Posterior vena cava (tissue), 2 donors: ENCODE measurements at regions not wholly inside any gene's neighbourhood (a gene's known extent, or its start where the extent isn't known, plus 50 kb on each side); places are given as distances from the start of the nearest gene placed in this dataset.

Experiments
- DNase-seq: peaks from one replicate; pipeline ENCODE4 v3.0.0-alpha.2; 2020; ENCODE audit warnings: low spot score
- intact Hi-C, 2 donors: fragments of 100-400 bp; cut with DNase I; formaldehyde crosslinking; loops; one replicate each; pipeline versions ENCODE4 v1.14.1 to v1.14.2; 2022 to 2023
- donor health status: DM: yes; HTN: yes; CAD: no.
- donor health status: DM: yes; HTN: yes; CAD: no.

DNA sequence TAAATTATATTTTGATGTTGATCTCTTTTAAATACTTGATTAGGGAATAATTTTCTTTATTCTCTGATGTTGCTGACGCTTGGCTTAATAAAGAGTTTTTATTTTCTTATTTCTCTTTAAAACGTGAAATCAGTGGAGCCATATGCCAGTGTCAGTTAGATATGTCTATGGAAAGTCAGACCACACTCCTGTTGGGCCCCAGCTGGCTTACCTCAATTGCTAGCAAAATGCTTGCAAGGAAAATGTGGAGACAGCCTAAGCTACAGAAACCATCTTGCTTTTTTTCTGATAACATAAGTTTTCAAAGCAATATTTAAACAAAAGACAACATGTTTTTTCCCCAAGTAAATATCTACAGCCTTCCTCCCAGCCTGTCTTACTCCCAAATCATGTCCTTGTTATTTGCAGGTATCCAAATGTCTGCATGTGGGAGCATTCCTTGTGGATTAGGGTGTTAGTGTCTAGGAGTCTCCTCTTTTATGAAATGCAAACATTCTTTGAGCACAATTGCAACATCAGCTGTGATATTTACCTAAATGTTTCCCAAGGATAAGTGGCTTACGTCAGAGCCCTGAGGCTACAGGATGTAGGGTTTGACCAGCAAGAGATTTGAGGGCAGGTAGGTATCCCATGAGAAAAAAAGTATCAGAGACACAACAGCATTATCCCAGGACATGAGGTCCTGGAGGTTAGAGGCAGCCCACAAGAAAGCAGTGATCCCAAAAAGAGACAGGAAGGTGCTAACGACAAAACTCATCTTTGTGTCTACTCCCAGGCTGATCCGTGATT lies 117.2 kb upstream of the KCNJ15 start:
- intact Hi-C loops: no loop called here
- no peak for DNase-seq

DNA sequence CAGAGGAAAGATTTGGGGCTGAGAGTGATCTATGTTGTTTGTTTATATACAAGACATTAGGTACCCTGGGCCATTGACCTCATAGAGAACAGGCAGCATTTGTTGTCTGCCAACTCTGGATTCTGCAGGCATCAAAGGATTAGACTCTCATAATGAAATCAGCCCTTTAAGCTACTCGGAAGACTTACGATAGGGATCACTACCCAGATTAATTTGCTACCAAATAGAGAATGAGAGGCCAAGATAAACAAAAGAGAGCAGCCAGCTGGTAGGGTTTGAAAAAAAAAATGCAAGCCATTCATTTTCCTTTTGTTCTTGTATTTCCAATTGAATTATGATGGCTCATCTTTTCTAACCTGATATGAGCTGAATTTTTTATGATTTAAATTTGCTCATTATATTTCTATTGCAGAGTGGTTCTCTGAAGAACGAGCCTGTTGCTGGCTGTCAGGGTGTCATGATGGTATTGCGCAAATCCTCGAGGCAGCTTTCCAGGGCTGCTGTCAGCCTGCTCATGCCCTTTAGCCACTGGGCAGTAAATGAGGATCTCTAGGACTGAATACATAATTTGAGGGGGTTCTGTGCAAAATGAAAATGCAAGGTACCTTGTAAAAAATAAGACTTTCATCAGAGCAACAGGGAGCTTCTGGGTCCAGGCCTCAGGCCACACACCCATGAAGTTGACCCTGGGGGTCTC lies 116.4 kb upstream of the KCNJ15 start:
- peak; percentile 85 for DNase-seq
- intact Hi-C loops: no loop called here

DNA sequence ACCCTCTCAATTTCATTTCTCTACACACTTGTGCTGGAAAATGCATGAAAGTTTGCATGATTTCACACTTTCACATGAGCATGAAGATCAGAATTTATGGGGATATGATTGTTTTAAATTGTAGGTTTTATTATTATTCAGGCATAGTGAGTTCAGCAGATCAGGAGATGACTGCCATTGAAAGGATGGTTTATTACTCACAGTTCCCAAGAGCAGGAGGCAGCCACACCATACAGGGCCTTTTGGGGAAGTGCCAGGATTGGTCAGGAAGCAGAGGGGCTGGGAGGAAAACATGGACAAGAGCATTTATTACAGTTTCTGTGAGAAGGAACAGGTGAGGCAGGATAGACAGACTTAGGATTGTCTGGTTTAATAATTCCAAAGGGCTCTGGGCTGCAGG lies 114.6 kb upstream of the KCNJ15 start:
- intact Hi-C loops: no loop called here
- no peak for DNase-seq

DNA sequence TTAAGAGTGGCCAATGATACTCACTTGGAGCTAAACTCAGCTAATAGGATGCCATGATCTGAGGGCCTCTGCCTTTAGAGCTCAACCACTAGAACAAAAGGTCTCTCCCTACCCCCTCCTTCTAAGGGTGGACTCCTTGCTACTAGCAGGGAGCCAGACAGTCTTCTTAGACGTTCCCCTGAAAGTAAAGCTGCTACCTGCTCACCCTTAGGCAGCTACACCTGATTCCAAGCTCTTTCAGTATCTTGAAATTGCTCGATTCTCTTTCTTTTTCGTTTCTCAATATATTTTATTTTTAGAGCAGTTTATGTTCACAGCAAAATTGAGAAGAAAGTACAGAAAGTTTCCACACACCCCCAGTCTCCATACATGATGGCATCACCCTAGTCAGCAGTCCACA lies 112.6 kb upstream of the KCNJ15 start:
- intact Hi-C loops: no loop called here
- DNase-seq: no peak

DNA sequence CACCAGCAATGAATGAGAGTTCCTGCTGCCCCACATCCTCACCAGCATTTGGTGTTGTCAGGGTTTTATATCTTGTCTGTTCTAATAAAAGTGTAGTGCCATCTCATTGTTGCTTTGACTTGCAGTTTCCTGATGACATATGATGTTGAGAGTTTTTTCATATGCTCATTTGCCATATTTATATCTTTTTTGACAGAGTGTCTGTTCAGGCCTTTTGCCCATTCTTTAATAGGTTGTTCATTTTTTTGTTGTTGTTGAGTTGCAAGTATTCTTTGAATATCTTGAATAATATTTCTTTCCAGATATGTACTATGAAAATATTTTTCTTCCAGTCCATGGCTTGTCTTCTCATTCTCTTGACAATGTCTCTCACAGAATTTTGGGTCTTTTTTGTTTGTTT lies 111.7 kb upstream of the KCNJ15 start:
- no peak for DNase-seq
- intact Hi-C loops: no loop called here

DNA sequence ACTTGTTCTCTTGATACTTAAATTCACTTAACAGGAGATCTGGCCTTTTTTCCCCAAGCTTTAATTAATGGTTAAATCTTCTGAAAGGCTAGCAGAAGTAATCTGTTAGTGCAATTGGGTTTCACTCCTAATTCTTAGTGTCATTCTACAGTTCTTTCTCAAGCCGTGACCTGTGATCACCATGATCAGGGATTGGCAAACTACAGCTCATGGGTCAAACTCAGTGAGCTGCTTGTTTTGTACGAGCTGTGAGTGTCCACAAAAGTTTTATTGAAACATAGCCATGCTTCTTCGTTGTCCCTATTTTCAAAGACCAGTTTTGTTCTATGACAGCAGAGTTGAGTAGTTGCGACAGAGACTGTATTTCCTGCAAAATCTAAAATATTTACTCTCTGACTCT lies 109.4 kb upstream of the KCNJ15 start:
- intact Hi-C loops: no loop called here
- no peak for DNase-seq

DNA sequence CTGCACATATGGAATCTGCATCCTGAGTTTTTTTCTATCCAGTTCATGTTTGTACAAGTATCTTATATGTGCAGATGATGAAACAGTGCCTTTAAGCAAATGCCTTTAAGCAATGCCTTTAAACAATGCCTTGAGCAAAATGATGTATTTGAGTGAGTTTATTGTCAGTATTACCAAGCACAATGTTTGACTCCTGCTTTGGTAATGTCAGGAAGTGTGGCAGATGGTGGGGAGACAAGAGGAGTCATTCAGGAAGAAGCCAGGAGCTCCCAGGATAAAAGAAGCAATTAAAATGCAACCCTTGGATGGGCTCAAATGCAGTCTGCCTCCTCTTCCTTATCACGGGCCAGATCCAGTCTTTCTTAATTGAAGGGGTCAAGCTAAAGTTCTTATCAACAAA lies 108.7 kb upstream of the KCNJ15 start:
- no peak for DNase-seq
- intact Hi-C loops: no loop called here

DNA sequence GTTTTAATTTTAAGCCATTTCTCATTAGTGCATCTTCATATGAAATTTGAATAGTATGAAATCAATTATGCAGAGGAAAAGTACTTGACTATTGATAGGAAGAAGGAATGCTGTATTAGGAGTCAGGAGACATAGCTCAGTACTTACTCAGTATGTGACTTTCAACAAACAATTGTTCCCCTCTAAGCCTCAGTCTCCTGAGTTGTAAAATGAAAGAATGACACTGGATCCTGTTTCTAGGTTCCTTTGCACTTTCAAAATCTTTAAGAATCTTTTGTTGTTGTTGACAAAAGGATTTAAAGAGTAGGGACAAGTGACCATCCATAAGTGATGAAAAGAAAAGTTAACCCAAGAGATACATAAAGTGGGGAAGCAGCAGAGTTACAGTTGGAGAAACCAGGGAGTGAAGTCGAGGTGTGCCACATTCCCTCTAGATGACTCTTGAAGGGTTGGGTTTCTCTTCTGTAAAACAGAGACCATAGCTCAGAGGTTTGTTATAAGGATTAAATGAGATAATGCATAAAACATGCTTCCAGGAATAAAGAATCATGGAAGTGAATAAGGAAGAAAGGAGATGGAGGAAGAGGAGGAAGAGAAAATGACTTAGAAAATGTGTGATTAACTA lies 105.7 kb upstream of the KCNJ15 start:
- DNase-seq: no peak
- intact Hi-C loops: no loop called here

DNA sequence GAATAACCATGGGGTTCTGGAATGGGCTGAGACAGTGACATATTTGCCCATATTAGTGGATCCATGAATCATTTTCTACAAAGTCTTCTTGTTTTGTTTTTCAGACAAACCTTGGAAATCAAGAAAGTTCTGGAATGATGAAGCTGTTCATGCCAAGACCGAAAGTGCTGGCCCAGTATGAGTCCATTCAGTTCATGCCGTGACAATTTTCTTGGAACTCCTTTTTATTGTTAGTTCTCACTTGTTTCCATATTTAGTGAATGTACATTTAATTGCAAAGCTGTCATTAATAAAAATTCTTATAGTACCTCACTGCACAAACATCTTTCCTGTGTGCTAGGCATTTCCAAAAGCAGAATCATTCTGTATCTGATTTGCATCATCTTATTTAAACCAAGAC lies 100.6 kb upstream of the KCNJ15 start:
- intact Hi-C loops: no loop called here
- DNase-seq: no peak

DNA sequence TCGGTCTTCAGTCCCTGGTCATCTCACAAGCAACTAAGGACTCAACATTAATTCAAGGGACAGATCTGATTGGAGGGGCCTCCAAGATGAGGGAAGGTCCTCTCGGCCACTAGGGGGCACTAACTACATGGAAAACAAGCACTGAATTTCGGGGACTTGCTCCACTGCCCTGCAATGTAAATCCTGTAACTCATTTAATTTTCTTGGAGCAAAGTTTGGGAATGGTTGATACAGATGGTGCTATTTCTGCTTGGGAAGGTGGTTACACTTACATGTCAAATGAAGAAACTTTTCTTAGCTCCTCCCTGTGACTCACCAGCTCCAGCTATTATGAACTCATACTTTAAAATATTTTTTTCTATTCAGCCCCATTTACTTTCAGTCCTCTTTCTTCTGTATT lies 97.4 kb upstream of the KCNJ15 start:
- intact Hi-C loops: no loop called here

DNA sequence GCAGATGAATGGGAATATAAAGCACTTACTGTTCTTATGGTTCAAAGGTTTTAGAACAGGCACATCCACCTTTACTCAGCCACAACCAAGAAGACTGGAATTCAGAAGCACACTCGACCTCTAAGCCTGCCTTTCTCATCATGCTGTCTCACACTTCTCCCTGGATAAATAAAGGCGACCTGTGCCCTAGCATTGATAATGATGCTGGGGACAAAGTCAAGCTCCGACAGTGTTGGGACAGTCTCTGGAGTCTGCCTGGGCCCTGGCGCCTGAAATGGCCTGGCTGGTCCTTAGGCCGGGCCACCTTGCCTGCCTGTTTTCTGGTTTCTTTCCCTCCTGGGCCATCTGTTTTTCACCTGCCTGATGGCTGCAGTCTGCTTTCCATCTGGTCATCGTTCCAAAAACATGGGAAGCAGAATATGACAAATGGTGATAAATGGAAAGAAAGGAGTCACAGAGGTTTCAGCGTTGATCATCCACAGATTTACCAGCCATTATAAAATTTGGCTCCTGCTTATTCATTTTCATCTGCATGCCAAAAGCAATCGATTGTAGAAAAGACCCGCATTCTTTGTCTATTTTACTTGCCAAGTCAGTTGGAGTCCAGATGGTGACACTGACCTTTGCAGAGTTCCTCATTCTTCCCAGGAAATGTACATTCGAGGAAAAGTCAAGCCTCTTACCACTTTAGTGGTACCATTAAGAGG lies 91.2 kb upstream of the KCNJ15 start:
- intact Hi-C loops: loop anchor here (5.0 to 10.0 kb wide), 2 partner anchors 189 to 827 kb away; no protein-coding TSS in a partner anchor
- DNase-seq: no peak

More for the DNA sequence above, 97.4 kb upstream of the KCNJ15 start:
- no peak for DNase-seq

DNA sequence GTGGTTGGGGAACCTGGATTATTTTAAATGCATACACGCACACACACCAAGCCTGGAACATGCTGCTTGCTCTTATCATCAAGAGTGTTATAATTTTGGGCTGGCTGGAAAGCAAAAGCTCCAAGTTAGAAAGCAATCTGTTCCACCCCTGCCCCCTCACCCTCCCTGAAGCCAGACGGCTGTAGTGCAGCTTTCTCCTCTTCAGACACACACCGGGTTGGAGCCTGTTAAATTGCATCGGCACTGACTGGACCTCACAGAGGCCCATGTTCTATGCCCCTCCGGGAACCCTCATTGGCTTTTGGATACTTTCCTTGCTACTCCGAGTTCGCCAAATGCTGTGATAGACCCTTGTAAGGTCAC lies 90.6 kb upstream of the KCNJ15 start:
- intact Hi-C loops: loop anchor here (5.0 to 10.0 kb wide), 2 partner anchors 189 to 826 kb away; no protein-coding TSS in a partner anchor
- DNase-seq: no peak

DNA sequence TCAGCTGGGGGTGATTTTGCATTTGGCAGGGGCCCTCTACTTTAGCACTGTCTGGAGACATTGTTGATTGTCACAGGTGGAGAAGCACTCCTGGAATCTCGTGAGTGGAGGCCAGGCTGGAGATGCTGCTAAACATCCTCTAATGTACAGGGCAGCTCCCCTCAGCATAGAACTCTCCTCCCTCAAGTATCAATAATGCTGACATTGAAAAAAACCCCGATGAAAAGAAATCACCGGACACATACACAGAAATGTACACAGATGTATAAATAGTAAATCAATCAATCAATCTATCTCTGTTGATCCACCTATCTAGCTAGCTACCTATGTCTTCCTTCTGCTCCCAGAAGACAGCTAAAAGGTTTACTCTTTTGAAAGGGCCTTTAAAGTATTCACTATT lies 89.4 kb upstream of the KCNJ15 start:
- intact Hi-C loops: loop anchor here (5.0 to 10.0 kb wide), 2 partner anchors 187 to 825 kb away; no protein-coding TSS in a partner anchor
- no peak for DNase-seq

DNA sequence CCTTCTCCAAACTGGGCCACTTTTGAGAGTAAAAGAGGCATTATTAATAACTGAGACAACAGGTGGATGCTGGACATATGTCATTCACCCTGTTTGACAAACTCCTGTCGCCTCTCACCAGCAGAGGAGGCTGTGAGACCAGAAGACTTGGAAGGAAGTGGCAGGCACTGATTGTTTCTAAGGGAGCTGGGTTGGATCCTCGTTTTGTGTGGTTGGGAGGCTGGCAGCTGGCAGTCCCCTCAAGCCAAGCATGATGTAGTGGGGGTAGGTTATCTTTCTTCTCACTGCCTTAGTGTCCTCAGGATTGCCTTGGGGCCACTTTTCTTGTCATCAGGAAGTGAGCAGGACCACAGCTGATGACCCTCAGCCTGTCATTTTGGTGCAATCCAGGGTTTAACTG lies 86.5 kb upstream of the KCNJ15 start:
- intact Hi-C loops: no loop called here
- no peak for DNase-seq

DNA sequence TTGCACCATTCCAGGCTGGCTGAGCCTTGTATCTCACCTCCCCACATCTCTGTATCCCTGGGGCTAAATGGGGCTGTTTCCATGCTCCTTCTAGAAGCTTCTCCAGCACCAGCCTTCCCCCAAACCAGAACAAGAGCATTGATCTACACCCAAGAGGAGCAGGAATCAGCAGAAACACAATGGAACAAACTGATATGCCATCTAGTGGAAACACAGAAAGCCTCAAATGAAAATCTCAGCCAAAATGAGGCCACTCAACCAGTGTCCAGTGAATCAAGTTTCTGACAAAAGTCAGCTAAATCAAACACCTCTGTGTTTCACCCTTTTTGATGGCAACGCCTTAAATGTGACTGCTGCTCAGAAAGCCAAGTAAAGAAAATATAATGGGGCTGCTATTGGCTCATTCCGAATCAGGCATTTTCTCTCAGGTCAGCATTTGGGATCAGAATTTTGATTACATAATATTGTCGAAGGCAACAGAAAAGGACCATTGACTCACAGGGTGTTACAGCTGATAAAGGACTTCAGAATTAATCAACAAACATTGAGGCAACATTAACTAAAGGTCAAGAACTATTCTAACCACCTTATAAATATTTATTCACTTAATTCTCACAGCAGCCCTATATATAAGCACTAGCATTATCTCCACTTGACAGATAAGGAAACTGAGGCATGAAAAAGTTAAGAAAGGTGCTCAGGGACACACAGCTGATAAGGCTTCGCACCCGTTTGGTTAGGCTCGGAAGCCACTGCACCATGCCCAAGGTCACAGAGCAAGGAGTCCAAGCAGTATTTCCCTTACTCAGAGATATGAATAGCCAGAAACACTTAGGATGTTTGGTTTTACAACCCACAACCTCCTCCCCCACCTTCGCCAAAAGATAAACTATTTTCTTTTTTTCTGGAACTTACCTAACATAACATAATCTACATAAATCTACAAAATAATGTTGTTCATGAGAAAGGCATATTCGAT lies 85.8 kb upstream of the KCNJ15 start:
- no peak for DNase-seq
- intact Hi-C loops: no loop called here

DNA sequence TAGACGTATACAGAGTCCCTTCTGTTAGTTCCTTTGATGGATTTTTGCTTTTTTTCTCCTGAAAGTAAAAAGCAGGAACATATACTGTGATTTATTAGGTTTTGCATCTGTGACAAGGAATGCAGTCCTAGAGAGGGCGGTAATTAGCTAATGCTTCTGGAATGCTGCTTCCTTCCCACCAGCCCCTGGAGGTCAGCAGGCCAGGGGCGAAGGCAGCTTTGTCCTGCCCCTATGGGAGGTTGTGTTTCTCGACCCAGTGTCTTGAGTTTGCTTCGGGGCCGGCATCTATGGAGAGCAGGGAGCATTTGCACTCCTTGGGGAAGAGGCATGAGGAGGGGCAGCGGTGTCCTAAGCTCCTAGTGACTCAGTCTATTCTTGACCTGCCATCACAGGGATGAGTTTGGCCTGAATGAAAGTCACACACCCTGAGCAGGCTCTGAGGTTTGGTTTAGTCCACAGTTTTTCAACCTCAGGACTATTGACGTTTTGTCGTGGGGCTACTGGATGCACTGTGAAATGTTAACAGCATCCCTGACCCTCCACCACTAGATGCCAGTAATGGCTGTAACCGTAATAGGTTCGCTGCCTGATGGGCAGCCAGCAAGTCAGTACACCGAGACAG lies 85.0 kb upstream of the KCNJ15 start:
- DNase-seq: no peak
- intact Hi-C loops: no loop called here

DNA sequence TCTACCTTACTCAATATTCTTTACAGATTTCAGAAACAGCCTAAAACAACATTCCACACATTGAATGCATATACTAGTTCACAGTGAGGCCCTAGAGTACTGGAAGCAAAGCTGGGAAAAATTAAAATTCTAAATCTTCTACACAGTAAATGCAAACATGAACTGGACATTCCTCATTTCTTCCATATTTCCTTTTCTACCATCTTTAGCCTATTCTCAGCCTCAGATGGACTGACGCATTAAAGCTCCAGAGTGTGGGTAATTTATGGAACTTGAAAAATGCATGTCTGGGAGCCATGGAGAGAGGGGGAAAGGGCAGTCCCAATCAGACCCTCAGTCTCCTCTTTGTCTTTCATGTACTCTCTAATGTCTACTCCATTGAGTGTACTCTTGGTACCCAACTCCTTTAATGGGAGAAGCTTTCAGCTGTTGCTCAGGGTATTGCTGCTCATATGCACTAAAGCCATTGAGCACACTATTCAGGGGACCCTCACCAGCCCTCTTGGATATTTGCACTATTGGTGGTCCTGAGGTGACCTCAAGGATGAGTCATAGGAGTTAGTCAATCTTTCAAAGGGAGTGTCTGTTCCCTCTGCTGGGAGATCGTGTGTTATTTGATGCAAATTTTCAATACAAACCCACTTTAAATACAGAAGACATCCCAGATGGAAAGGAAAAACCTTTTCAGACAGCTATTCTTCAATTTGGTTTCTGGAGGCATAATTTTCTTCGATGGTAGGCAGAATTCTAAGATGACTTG lies 83.3 kb upstream of the KCNJ15 start:
- intact Hi-C loops: no loop called here
- DNase-seq: no peak

DNA sequence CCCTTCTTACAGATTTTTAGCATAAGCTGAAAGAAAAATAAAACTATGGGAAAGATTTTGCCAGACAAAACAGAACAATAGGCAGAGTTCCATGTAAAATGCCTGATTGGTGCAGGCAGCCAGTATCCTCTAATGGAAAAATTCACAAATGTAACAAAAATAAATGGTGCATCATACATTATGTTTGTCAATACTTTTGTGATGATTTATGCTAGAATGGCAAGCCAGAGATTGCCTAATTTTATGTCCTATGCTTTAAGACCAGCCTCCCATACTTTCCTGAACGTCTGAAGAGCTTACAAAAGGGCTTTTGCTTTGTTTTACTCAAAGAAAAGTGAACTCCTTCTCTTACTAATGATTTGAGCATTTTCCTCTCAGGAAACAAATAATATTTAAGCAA lies 81.5 kb upstream of the KCNJ15 start:
- no peak for DNase-seq
- intact Hi-C loops: no loop called here
